Suppressor macrophage treated with lipopolysaccharide for 1 hour (primary cell): ENCODE measurements at regions not wholly inside any gene's neighbourhood (a gene's known extent, or its start where the extent isn't known, plus 50 kb on each side); places are given as distances from the start of the nearest gene placed in this dataset.

Source experiments
- DNase-seq, 3 donors: peaks; one replicate each; pipeline ENCODE4 v3.0.0-alpha.2; 2020 to 2022

DNA sequence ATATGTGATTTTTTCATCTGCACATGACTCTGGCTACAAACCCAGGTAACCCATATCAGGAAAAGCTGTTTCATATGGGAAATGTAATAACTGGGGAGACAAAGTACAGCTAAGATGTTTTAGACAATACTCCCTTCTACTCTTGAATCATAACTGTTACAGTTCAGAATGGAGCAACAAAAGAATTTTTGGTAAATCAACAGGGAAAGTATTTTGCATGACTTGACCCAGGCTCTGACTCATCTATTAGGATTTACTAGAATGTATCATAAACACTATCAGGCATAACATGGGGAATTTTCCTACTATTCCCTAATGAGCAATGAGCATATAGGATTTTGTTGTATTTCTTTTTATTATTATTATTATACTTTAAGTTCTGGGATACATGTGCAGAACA, 553.0 kb downstream of the SLC16A7 start:
- DNase-seq = peak in 1 of 3 donors; percentile 1

DNA sequence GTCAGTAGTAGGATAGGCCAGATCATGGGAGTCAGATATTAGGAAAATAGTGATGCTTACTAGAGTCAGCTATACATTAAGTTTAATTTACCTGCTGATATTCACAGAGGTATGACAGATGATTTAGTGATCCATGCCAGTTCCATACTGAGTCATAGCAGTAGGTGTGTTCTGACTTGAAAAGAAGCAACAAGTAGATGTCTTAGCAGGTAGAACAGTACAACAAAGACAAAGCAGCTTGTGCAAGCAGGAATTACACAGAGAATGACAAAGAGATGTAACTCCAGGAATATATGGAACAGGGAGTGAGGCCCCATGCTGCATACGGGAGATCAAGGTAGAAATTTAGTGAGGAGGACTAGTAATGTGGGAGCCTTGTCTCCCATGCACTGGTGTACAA, 556.9 kb downstream of the SLC16A7 start:
- no peak for DNase-seq

DNA sequence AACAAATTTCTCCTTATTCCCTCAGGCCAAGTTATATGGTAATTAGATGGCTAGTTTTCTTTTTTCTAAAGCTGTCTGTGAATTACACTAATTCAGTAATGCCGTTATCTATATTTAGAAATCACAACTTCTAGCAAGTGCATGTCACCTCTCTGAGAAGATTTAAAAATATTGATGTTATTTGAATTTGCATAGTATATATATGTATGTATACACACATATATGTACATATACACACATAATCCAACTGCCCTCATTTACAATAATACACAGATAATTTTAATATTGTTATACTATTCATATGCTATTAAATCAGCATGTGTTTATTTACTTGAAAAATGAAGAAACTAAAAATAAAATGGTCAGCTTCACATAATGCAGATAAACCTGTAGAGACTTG, 563.9 kb downstream of the SLC16A7 start:
- no peak for DNase-seq

GRCh38 chr12:60162988-60163720, 567.3 kb downstream of the SLC16A7 start:
- DNase-seq = no peak

DNA sequence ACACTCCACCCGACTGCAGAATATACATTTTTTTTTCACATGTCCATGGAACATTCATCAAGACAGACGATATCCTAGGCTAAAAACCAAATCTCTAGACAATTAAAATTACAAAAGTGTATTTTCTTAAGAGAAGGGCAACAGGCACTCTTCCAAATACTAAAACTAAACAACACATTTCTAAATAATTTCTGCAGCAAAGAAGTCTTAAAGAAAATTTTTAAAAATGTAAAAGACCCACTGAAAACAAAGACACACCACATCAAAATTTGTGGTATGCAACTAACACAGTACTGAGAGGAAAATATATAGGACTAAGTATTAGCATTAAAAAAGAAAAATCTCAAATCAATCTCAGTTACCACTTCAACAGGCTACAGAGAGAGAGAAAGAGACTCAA, 570.0 kb downstream of the SLC16A7 start:
- DNase-seq = no peak

DNA sequence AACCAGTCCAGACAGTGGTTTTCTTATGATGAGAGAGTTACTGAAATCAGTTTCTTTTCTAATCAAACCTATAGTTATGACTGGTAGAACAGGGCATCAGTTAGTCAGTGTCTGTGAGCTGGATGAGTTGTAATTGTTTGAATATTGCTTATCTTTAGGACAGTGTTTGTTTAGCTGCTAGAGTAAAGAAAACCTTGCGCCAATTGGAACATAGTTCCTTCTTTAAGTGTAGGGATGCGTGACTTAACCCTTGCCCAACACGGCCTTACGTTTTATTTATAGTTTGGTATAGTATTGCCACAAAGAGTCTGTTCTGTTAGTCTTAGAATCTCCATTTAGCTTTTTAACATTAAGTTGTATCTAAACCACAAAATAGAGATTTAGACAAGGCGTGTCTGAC, 572.6 kb downstream of the SLC16A7 start:
- no peak for DNase-seq

- no peak for DNase-seq
Observed at GRCh38 chr12:60169904-60170303, 574.1 kb downstream of the SLC16A7 start.

DNA sequence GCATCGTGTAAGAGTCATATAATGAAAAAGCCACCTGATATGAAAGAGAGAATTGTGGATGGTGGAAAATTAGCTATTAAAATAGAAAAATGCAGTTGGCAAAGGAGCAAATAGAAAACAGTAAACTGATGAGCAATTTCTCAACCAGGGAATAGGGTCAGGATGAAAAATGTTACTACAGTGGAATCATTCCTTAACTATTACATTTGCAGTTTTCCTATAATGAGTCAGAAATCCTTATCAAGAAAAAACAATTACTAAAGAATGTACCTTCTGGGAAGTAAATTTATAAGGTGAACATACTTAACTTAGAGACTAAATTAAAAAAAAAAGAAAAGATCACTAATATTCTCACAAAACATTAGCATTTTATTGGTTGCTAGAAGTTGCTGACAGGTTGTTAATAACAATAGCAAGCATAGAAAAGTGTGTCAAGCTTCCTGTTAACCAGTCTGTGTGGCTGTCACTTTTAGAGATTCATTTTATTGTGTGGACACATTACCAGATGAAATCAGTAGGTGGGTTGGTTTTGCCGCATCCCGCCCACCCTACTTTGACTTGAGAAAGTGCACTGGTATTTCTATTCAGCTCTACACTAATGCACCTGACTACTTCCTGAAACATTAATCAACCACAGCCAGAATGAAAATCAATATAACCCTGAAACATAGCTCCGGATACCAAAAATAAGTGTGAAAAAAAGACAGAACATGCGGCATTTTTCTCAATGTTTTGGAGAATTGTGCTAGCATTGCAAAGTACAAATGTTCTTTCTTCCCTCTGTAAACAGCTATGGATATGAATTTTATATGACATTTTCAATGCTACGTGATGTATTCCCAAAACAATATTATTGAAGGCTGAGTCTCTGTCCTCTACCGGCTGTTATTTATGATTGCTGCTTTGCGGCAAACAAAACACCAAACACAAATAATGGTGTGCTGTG, 576.7 kb downstream of the SLC16A7 start:
- DNase-seq = no peak

DNA sequence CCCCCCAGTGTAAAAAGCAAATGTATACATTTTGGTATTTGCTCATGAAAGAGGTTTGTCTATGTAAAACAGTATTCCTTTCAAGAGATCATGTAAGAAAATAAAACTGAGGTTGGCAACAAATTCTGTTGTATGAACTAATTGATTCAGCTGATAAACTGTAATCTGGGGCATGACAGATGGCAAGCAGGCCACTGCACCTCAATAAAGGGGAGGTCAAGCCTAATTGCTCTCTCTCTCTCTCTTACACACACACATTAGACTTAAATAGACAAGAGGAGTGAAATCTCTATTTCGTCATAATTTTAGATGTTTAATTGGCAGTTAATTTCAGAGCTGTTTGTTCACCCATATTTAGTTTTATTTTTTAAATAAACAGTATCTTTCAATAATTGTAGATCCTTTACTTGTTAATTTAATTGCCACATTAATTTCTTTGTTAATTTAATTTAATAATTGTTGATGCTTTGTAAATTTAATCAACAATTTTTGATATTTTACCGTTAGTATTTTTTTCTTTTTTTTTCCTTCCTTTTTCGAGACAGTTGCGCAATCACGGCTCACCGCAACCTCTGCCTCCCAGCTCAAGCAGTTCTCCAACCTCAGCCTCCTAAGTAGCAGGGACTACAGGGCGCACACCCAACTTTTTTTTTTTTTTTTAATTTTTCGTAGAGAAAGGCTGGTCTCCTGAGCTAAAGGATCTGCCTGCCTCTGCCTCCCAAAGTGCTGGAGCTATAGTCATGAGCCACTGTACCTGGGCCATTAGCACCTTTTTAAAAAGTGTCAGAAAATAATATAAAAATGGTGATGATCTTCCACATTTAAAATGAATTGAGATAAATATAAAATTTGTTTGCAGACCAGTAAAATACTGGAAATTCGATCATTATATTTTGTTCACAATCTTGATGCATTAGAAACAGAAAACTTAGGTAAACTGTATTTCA, 577.7 kb downstream of the SLC16A7 start:
- DNase-seq = no peak

DNA sequence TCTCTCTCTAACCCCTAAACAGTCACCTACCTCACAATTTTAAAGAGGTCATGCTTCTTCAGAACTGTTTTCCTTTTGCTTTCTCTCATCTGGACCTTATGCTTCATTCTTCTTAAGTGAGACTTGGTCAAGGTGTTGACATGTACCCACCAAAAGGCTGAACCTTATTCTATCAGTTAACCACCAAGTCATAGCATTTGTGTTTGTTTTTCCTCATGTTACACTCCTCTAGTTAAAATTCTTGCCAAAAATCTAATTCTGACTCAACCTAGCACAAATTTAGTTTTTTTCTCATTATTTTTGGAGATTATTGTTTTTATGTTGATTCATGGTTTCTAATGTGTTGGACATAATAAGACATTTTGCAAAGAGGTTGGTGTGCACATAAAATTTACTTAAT, 578.6 kb downstream of the SLC16A7 start:
- DNase-seq = no peak

DNA sequence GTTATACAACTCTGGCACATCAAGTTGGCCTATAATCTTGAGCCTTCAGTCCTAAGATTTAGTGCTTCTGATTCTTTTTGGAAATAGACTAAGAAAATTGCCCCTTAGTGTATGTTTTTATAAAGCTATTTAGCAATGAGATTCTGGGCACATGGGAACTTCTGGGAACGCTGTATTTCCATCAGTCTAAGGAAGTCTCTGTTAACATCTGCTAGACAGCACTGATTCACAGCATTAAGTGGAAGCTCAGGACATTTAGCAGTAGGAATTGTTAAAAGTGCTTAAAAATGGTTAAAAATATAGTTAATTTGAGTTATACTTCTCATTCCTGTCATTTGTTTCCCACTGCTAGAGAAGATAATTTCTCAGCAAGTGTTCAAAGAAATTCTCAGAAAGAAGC, 579.1 kb downstream of the SLC16A7 start:
- DNase-seq = no peak

- DNase-seq = no peak
Observed at GRCh38 chr12:60176891-60177290, 581.1 kb downstream of the SLC16A7 start.

GRCh38 chr12:60180298-60180697, 584.5 kb downstream of the SLC16A7 start:
- DNase-seq = no peak

DNA sequence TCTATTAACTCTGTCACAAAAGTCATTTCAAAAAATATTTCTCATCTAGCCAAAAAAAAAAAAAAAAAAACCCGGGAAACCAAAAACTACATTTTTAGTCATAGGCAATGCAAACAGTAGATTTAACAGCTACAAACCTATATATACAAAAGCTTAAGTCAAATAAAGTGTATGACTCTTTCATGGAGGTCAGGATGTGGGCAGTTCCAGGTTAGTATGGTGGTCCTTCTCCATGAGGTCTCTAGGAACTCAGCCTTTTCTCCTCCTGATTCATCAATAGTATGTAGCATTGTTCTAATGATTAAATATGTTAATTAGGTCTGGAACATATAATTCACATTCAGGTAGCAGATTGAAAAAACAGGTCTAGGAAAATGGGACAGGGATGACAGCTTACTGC, 586.5 kb downstream of the SLC16A7 start:
- DNase-seq = no peak

DNA sequence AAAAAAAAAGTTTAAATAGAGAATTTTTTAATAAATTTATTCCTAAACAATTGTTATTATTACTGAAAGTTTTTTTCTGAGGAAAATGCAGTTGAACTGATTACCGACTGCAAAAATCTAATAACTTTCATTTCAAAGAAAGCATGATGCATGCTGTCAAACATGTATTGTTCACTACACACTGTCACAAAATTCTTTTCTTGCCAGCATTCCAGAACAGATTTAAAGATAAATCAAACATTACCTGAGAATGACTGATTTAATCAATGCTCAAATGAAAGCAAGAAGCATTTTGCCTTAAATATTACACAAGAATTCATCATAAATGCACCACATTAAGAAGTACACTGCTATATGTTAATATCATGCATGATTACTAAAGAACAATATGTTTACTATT, 588.3 kb downstream of the SLC16A7 start:
- DNase-seq = no peak

- no peak for DNase-seq
Observed at GRCh38 chr12:60185060-60185459, 589.2 kb downstream of the SLC16A7 start.

- no peak for DNase-seq
Observed at GRCh38 chr12:60191271-60191670, 595.4 kb downstream of the SLC16A7 start.

GRCh38 chr12:60191676-60192359, 596.0 kb downstream of the SLC16A7 start:
- no peak for DNase-seq

GRCh38 chr12:60194678-60195077, 598.8 kb downstream of the SLC16A7 start:
- DNase-seq = no peak

GRCh38 chr12:60195483-60195882, 599.7 kb downstream of the SLC16A7 start:
- no peak for DNase-seq

DNA sequence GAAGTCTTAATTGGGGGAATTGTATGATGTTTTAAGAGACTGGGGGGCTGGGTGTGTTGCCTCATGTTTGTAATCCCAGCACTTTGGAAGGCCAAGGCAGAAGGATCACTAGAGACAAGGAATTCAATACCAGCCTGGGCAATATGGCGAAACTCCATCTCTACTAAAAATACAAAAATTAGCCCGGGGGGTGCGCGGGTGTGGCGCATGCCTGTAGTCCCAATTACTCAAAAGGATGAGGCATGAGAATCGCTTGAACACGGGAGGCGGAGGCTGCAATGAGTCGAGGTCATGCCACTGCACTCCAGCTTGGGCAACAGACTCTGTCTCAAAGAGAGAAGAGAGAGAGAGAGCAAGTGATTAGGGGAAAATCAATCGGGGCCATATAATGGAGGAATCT, 600.5 kb downstream of the SLC16A7 start:
- DNase-seq = no peak

DNA sequence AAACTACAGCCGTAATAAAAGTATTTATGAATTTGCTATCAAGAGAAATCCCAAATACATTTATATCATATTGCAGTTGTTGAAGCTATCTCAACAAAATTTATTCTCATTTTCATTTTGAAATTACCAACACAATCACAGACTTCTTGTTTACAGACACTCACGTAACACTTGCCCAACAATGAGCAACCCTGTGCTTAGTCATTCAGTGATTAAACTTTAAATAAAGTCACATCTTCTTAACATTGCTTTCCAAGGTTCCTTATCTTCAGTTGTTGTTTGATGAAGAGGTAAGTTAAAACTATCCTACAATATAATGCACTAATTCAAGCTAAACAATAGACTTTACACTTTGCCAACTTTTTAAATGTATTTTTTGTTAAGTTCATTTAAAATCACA, 601.8 kb downstream of the SLC16A7 start:
- DNase-seq = no peak
